ENCODE measurements at regions not wholly inside any gene's neighbourhood (a gene's known extent, or its start where the extent isn't known, plus 50 kb on each side); places are given as distances from the start of the nearest gene placed in this dataset.

GRCh38 chr7:84605301-84605700 lies 410.7 kb upstream of the SEMA3A start:
- intact Hi-C loops (cut with DNase I) = no loop called here
- DNase-seq (no peak), ATAC-seq (no peak)

GRCh38 chr7:84603545-84603944 lies 409.0 kb upstream of the SEMA3A start:
- intact Hi-C loops (cut with DNase I) = no loop called here
- no peak for ATAC-seq
- no peak for DNase-seq

GRCh38 chr7:84595026-84595425 lies 400.4 kb upstream of the SEMA3A start:
- ATAC-seq (no peak), DNase-seq (no peak)
- intact Hi-C loops (cut with DNase I) = no loop called here

GRCh38 chr7:84591897-84592296 lies 397.3 kb upstream of the SEMA3A start:
- intact Hi-C loops (cut with DNase I) = no loop called here
- no peak for DNase-seq
- no peak for ATAC-seq

GRCh38 chr7:84589012-84589411 lies 394.4 kb upstream of the SEMA3A start:
- intact Hi-C loops (cut with DNase I) = no loop called here
- no peak for DNase-seq
- no peak for ATAC-seq

GRCh38 chr7:84583331-84583730 lies 388.7 kb upstream of the SEMA3A start:
- intact Hi-C loops (cut with DNase I) = no loop called here
- ATAC-seq (no peak), DNase-seq (no peak)

- no peak for ATAC-seq
- DNase-seq = no peak
- intact Hi-C loops (cut with DNase I) = no loop called here
These were observed 388.2 kb upstream of the SEMA3A start for GRCh38 chr7:84582747-84583146.

GRCh38 chr7:84578825-84579224 lies 384.2 kb upstream of the SEMA3A start:
- DNase-seq = no peak
- intact Hi-C loops (cut with DNase I) = no loop called here
- no peak for ATAC-seq

GRCh38 chr7:84568781-84569180 lies 374.2 kb upstream of the SEMA3A start:
- DNase-seq = no peak
- no peak for ATAC-seq
- intact Hi-C loops (cut with DNase I) = no loop called here

GRCh38 chr7:84565345-84566074 lies 370.9 kb upstream of the SEMA3A start:
- DNase-seq (no peak), ATAC-seq (no peak)
- intact Hi-C loops (cut with DNase I) = no loop called here

- no peak for ATAC-seq
- intact Hi-C loops (cut with DNase I) = no loop called here
- no peak for DNase-seq
These were observed 359.1 kb upstream of the SEMA3A start for GRCh38 chr7:84553711-84554110.

GRCh38 chr7:84549409-84549808 lies 354.8 kb upstream of the SEMA3A start:
- no peak for DNase-seq
- intact Hi-C loops (cut with DNase I) = no loop called here
- ATAC-seq = no peak

- DNase-seq = no peak
These were observed 354.1 kb upstream of the SEMA3A start for GRCh38 chr7:84548366-84549365.

GRCh38 chr7:84547331-84547730 lies 352.7 kb upstream of the SEMA3A start:
- intact Hi-C loops (cut with DNase I) = no loop called here
- DNase-seq (no peak), ATAC-seq (no peak)

More at GRCh38 chr7:84548366-84549365, 354.1 kb upstream of the SEMA3A start:
- no peak for ATAC-seq
- intact Hi-C loops (cut with DNase I) = no loop called here

GRCh38 chr7:84546403-84546802 lies 351.8 kb upstream of the SEMA3A start:
- intact Hi-C loops (cut with DNase I) = no loop called here
- DNase-seq = no peak
- no peak for ATAC-seq

- no peak for DNase-seq
- intact Hi-C loops (cut with DNase I) = no loop called here
- ATAC-seq = no peak
These were observed 343.7 kb upstream of the SEMA3A start for GRCh38 chr7:84538268-84538667.

GRCh38 chr7:84536271-84536870 lies 341.8 kb upstream of the SEMA3A start:
- ATAC-seq (no peak), DNase-seq (no peak)
- intact Hi-C loops (cut with DNase I) = no loop called here

- intact Hi-C loops (cut with DNase I) = no loop called here
- no peak for DNase-seq
- ATAC-seq = no peak
These were observed 341.1 kb upstream of the SEMA3A start for GRCh38 chr7:84535580-84536270.

GRCh38 chr7:84533182-84533581 lies 338.6 kb upstream of the SEMA3A start:
- intact Hi-C loops (cut with DNase I) = no loop called here
- DNase-seq (no peak), ATAC-seq (no peak)

Measured in left cardiac atrium (tissue), 4 donors.